NT2/D1 (cell line): ENCODE measurements at regions not wholly inside any gene's neighbourhood (a gene's known extent, or its start where the extent isn't known, plus 50 kb on each side); places are given as distances from the start of the nearest gene placed in this dataset.

Experiments used
- DNase-seq: peaks from one replicate; pipeline ENCODE4 v3.0.0-alpha.2; 2011; ENCODE audit warnings: low read depth, low spot score
- H3K27me3 ChIP-seq: 2 replicates; pipeline ENCODE4 v1.6.0; 2011; ENCODE audit warnings: mild to moderate bottlenecking; ENCODE audit not compliant: insufficient read length, insufficient read depth
- H3K36me3 ChIP-seq: 2 replicates; pipeline ENCODE4 v1.6.1; 2011; ENCODE audit warnings: mild to moderate bottlenecking, low read length, mixed read lengths; ENCODE audit not compliant: insufficient read depth, insufficient read length
- H3K4me1 ChIP-seq: 2 replicates; pipeline ENCODE4 v1.5.1; 2011; ENCODE audit not compliant: insufficient read depth, insufficient read length
- H3K4me3 ChIP-seq: 2 replicates; pipeline ENCODE4 v1.5.1; 2011; ENCODE audit warnings: low read depth; ENCODE audit not compliant: insufficient read length
- H3K9ac ChIP-seq: 2 replicates; pipeline ENCODE4 v1.6.0; 2011; ENCODE audit warnings: low read depth; ENCODE audit not compliant: insufficient read length
- H3K9me3 ChIP-seq: 2 replicates; pipeline ENCODE4 v1.5.1; 2011; ENCODE audit warnings: mild to moderate bottlenecking, low read length; ENCODE audit not compliant: insufficient read depth
- SUZ12 ChIP-seq: IDR thresholded peaks from 2 replicates; pipeline ENCODE4 v1.6.1; 2011; ENCODE audit not compliant: insufficient read length, insufficient read depth; ENCODE audit errors: extremely low read depth
- YY1 ChIP-seq: IDR thresholded peaks from 2 replicates; pipeline ENCODE4 v1.6.1; 2011; ENCODE audit not compliant: insufficient read length, insufficient read depth
- ZNF274 ChIP-seq: IDR thresholded peaks from 2 replicates; pipeline ENCODE4 v1.6.1; 2011; ENCODE audit warnings: mild to moderate bottlenecking, low read depth, low read length

DNA sequence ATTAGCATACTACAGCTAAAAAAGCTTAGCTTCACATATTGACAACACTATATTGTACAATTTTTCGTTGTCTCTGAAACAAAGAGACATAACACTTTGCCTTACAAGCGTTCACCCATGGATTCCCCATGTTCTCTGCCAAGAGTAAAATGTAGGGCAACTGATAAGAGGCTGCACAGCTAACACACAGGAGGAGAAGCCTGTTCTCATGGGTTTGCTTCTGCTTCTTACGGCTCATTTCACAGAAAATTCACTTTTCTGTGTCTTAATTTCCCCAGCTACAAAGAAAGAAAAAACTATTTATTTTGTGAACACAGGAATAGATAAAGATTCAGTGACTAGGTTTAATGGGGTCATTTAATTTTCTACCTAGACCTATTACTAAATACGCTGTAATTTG, 182.8 kb upstream of the DLGAP1 start:
- DNase-seq, result no peak
- H3K36me3 ChIP-seq, result no peaks in the 10 kb centered on the region
- no peaks in the 10 kb centered on the region for H3K9me3 ChIP-seq
- H3K4me3 ChIP-seq, result no peak overlapping the region
- no peaks in the 10 kb centered on the region for H3K27me3 ChIP-seq
- H3K9ac ChIP-seq, result no peak overlapping the region
- H3K4me1 ChIP-seq, result no peaks in the 10 kb centered on the region
- no peak for TF ChIP-seq YY1
- no peak for TF ChIP-seq ZNF274
- TF ChIP-seq SUZ12, result no peak

DNA sequence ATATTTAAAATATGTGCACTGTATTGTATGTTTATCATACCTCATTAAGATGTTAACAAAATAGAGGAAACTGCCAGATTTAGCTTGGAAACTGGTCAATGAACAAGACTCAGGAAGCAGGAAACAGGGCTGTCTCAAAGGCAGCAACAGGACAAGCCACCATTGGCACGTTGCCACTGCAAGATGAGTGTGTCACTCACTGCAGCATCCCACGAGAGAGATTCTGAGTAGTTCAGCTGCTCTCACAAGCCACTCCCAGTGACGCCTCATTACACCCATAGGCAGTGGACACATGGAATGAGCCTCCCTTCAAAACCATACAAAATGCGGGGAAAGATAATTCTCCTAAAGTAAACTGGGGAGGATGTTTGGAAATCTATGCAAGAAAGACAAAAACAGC, 181.9 kb upstream of the DLGAP1 start:
- no peaks in the 10 kb centered on the region for H3K9me3 ChIP-seq
- no peak for DNase-seq
- no peaks in the 10 kb centered on the region for H3K4me1 ChIP-seq
- H3K4me3 ChIP-seq, result no peak overlapping the region
- H3K36me3 ChIP-seq, result no peaks in the 10 kb centered on the region
- no peak for TF ChIP-seq YY1
- no peak for TF ChIP-seq SUZ12
- TF ChIP-seq ZNF274, result no peak
- no peak overlapping the region for H3K9ac ChIP-seq
- H3K27me3 ChIP-seq, result no peaks in the 10 kb centered on the region

DNA sequence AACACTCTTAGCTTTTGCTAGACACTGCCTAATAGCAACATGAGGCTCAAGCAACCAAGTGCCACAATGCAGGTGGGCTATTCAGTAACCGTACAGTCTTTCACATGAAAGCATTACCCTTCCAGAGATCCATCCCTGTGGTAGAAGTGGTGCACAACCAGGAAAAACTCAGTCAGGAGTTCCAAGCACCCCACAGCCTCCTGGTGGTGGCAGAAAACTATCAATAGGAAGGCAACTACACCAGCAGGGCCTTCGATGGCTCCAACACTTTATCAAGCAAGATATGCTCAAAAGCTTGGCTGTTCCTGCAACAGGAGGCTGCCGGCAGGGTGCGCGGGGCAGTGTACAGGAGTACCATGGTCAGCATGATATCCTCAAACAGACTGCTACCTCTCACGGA, 176.1 kb upstream of the DLGAP1 start:
- Histone ChIP-seq H3K4me1 (no peaks in the 10 kb centered on the region), H3K36me3 (no peaks in the 10 kb centered on the region), H3K27me3 (no peaks in the 10 kb centered on the region), H3K4me3 (no peak overlapping the region), H3K9me3 (no peaks in the 10 kb centered on the region), H3K9ac (no peak overlapping the region)
- TF ChIP-seq ZNF274, result no peak
- no peak for TF ChIP-seq YY1
- TF ChIP-seq SUZ12, result no peak
- DNase-seq, result no peak

DNA sequence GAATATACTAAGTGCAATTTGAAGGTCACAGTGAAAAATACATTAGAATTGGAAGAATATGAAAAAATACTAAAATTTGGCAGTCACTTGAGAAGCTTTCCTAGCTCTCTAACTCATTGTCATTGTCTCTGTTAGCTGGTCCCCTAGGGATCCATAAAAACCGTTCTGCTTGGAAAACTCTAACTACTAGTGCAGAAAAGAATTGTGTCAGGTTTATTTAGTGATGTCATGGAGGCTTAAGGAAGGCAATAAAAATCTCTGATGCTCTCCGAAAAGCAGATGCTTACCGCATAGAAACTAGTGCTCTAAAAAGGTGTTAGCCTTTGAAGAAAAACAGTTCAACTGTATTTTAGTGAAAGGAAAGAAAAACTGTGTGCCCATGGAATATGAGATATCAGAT, 150.1 kb upstream of the DLGAP1 start:
- no peak for DNase-seq
- Histone ChIP-seq H3K4me3 (no peak overlapping the region), H3K4me1 (no peaks in the 10 kb centered on the region), H3K27me3 (no peaks in the 10 kb centered on the region), H3K36me3 (no peaks in the 10 kb centered on the region), H3K9me3 (no peaks in the 10 kb centered on the region), H3K9ac (no peak overlapping the region)
- TF ChIP-seq YY1, result no peak
- no peak for TF ChIP-seq ZNF274
- no peak for TF ChIP-seq SUZ12

DNA sequence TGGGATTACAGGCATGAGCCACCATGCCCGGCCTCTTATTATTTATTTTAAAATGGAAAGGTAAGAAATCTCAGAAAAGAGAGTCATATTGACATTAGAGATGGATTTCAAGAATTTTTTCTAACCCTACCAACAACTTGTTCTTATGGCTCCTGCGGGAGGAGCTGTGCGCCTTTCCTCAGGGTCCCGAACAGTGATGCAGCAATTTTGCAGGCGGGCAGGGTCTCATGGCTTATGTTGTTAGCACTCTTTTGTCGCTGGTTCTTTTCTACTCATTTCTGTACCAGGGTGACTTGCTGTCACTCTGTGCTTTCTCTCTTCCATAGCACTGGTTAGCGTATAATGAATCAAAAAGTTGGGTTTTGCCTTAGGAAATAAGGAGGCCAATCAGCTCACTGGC, 148.8 kb upstream of the DLGAP1 start:
- Histone ChIP-seq H3K9me3 (no peaks in the 10 kb centered on the region), H3K27me3 (no peaks in the 10 kb centered on the region), H3K4me1 (no peaks in the 10 kb centered on the region), H3K4me3 (no peak overlapping the region), H3K36me3 (no peaks in the 10 kb centered on the region), H3K9ac (no peak overlapping the region)
- DNase-seq, result no peak
- no peak for TF ChIP-seq ZNF274
- TF ChIP-seq YY1, result no peak
- no peak for TF ChIP-seq SUZ12

DNA sequence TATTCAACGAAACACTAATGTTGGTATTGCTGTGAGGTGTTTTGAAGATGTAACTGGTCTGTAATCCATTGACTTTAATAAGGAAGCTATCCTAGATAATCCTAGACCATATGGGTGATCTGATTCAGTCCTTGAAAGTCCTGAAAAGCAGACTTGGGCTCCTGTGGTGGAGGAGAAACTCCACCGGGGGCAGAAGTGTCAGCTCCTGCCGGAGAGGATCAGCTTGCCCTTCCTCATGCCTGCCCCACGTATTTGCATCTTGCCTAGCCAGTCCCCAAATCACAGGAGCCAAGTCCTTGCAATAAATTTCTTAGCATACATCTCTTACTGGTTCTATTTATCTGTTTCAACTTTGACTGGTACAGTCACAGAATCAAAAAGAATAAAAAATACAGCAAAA, 144.2 kb upstream of the DLGAP1 start:
- no peaks in the 10 kb centered on the region for H3K4me1 ChIP-seq
- DNase-seq, result no peak
- H3K36me3 ChIP-seq, result no peaks in the 10 kb centered on the region
- H3K4me3 ChIP-seq, result no peak overlapping the region
- H3K9me3 ChIP-seq, result no peaks in the 10 kb centered on the region
- no peak overlapping the region for H3K9ac ChIP-seq
- no peaks in the 10 kb centered on the region for H3K27me3 ChIP-seq
- TF ChIP-seq ZNF274, result no peak
- TF ChIP-seq YY1, result no peak
- no peak for TF ChIP-seq SUZ12

DNA sequence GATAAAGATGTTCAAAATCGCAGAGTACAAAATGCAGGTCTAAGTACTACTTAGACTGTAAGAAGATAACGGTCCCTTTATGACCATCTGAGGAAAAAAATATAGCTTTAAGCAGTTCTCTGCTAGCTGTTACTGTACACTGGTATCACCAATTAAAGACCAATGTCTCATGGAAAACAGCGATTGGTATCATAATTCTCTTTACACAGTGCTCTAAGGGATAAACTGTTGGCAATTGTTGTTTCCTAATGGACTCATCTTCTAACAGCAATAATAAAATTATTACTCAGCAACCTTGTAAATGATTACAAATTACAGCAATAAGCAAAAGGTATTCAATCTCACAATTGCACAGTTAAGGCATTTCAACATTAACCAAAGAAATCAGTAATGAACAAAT, 142.2 kb upstream of the DLGAP1 start:
- TF ChIP-seq SUZ12 (no peak), YY1 (no peak), ZNF274 (no peak)
- no peaks in the 10 kb centered on the region for H3K4me1 ChIP-seq
- H3K9ac ChIP-seq, result no peak overlapping the region
- DNase-seq, result no peak
- H3K36me3 ChIP-seq, result no peaks in the 10 kb centered on the region
- no peak overlapping the region for H3K4me3 ChIP-seq
- no peaks in the 10 kb centered on the region for H3K27me3 ChIP-seq
- H3K9me3 ChIP-seq, result no peaks in the 10 kb centered on the region

DNA sequence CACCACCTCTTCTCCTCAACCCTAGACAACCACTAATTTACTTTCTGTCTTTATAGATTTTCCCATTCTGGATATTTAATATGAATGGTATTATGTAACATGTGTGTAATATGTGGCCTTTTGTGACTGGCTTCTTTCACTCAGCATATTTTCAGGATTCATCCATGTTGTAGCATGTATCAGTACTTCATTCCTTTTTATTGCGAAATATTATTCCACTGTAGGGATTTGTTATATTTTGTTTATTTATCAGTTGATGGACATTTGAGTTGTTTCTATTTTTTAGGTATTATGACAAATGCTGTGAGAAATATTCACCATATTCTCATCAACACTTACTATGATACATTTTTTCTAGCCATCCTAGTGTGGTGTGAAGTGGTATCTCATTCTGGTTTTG, 138.8 kb upstream of the DLGAP1 start:
- H3K4me3 ChIP-seq, result no peak overlapping the region
- no peaks in the 10 kb centered on the region for H3K9me3 ChIP-seq
- DNase-seq, result no peak
- no peaks in the 10 kb centered on the region for H3K4me1 ChIP-seq
- TF ChIP-seq SUZ12 (no peak), ZNF274 (no peak), YY1 (no peak)
- H3K36me3 ChIP-seq, result no peaks in the 10 kb centered on the region
- no peak overlapping the region for H3K9ac ChIP-seq
- no peaks in the 10 kb centered on the region for H3K27me3 ChIP-seq
